NCI-H146 treated with DMSO at 0.1 percent for 48 hours (cell line): ENCODE measurements at regions not wholly inside any gene's neighbourhood (a gene's known extent, or its start where the extent isn't known, plus 50 kb on each side); places are given as distances from the start of the nearest gene placed in this dataset.
"Not testable (repeated sequence)": the region's sequence is repeated elsewhere in the genome, so short reads cannot be mapped to it uniquely, and the experiment has no call there.

Experiments
- DNase-seq: peaks from one replicate; lab custom pipeline; 2025; ENCODE audit not compliant: unreplicated experiment; lab: John Stamatoyannopoulos, UW

- DNase-seq = no peak
These were observed 60.2 kb upstream of the ATP2B1 start for GRCh38 chr12:89768586-89769482.

GRCh38 chr12:89765959-89766824 is 57.6 kb upstream of the ATP2B1 start:
- DNase-seq = no peak

- not testable (repeated sequence) for DNase-seq
These were observed 55.5 kb upstream of the ATP2B1 start for GRCh38 chr12:89764164-89764563.

- DNase-seq = no peak
These were observed 54.0 kb upstream of the ATP2B1 start for GRCh38 chr12:89762498-89763170.

- no peak for DNase-seq
These were observed 52.1 kb upstream of the ATP2B1 start for GRCh38 chr12:89760783-89761182.
